HL-60 (cell line): ENCODE measurements at regions not wholly inside any gene's neighbourhood (a gene's known extent, or its start where the extent isn't known, plus 50 kb on each side); places are given as distances from the start of the nearest gene placed in this dataset.

Experiments used
- CTCF ChIP-seq: IDR thresholded peaks from one replicate; pipeline ENCODE4 v1.5.1; 2011; ENCODE audit warnings: low read length, control low read depth, inconsistent platforms; ENCODE audit not compliant: insufficient read depth
- POLR2AphosphoS5 ChIP-seq: IDR thresholded peaks from 2 replicates; pipeline ENCODE4 v1.6.1; 2012; ENCODE audit warnings: low read depth
- TF ChIP-seq, protein P1 (sequence below): IDR thresholded peaks from 2 replicates; pipeline ENCODE4 v1.6.1; 2012; ENCODE audit warnings: low read depth; ENCODE audit not compliant: insufficient replicate concordance

GRCh38 chr13:99854366-99854765 lies 117.2 kb downstream of the ZIC5 start:
- TF ChIP-seq CTCF (no peak), POLR2AphosphoS5 (no peak)
- TF ChIP-seq, protein P1, sequence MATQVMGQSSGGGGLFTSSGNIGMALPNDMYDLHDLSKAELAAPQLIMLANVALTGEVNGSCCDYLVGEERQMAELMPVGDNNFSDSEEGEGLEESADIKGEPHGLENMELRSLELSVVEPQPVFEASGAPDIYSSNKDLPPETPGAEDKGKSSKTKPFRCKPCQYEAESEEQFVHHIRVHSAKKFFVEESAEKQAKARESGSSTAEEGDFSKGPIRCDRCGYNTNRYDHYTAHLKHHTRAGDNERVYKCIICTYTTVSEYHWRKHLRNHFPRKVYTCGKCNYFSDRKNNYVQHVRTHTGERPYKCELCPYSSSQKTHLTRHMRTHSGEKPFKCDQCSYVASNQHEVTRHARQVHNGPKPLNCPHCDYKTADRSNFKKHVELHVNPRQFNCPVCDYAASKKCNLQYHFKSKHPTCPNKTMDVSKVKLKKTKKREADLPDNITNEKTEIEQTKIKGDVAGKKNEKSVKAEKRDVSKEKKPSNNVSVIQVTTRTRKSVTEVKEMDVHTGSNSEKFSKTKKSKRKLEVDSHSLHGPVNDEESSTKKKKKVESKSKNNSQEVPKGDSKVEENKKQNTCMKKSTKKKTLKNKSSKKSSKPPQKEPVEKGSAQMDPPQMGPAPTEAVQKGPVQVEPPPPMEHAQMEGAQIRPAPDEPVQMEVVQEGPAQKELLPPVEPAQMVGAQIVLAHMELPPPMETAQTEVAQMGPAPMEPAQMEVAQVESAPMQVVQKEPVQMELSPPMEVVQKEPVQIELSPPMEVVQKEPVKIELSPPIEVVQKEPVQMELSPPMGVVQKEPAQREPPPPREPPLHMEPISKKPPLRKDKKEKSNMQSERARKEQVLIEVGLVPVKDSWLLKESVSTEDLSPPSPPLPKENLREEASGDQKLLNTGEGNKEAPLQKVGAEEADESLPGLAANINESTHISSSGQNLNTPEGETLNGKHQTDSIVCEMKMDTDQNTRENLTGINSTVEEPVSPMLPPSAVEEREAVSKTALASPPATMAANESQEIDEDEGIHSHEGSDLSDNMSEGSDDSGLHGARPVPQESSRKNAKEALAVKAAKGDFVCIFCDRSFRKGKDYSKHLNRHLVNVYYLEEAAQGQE: no peak
